ENCODE measurements at regions not wholly inside any gene's neighbourhood (a gene's known extent, or its start where the extent isn't known, plus 50 kb on each side); places are given as distances from the start of the nearest gene placed in this dataset.
"Not testable (repeated sequence)": the region's sequence is repeated elsewhere in the genome, so short reads cannot be mapped to it uniquely, and the experiment has no call there.

DNA sequence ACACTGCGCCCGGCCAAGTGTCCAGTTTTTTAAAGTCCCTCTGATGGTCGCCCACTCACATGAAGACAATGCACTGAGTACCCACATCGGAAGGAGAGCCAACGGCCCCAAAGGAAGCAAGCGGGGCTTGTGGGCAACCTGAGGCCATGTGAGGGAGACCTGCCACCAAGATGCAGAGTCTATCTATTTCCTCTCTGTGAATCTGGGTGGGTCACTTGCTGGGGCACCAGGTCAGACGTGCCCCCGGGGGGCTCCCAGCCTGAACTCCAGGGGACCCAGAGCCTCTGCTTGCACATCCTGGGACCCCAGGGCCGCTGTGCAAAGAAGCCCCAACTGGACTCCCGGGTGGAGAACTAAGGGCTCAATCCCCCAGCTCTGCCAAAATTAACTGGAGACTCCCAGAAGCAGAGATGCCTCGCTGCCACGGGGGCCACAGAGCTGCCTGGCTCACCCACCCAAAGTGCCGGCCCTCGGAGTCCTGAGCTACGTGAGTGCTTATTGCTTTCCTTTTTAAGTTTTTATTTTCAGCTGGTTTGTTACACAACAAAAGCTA, 106.4 kb downstream of the BRD1 start:
- no peak for DNase-seq

DNA sequence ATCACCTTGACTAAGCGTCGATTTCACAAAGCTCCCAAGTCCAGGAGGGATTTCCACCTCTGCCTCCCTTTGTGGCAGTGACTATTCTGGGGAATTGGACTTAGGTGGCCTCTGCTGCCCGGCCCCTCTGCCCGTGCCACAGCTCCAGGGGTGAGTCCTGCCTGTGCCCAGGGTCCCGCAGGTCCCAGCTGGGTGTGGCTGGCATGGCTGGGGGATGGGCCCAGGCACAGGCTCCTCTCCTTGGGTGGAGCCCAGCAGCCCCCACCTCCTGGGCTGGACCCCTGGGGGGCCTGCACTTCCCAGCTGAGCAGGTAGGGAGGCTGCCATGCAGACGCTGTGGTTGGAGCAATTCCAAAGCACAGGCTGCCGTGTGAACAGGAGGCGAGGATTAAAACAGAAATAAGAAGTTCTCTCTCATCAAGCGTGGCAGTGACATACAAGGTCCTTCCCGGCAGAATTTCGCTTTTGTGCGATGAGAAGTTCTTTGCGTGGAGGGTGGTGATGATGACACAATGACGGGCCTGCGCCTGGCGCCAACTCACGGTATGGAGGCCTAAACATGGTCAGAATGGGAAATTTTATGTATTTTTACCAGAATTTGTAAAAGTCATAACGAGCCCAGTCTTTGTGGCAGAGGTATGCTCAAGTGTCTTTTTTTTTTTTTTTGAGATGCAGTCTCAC, 107.3 kb downstream of the BRD1 start:
- DNase-seq: no peak

DNA sequence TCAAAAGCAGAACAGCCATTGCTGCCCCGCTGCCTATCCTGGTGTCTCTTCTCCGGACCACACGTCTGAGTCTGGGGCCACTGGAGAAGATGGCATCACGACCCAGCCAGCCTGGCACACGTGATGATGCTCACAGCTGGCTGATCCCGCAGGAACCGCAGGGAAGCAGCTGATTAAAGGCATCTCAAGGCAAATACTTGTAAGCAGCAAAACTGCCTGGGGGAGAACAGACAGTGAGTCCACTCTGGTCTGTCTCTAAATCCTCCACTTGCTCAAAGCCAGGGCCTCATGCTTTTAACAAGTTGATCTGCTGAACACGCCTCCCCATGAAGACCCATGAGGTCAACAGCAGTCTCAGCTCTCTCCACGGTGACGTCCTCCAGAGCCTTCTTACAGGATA, 108.6 kb downstream of the BRD1 start:
- DNase-seq: no peak

DNA sequence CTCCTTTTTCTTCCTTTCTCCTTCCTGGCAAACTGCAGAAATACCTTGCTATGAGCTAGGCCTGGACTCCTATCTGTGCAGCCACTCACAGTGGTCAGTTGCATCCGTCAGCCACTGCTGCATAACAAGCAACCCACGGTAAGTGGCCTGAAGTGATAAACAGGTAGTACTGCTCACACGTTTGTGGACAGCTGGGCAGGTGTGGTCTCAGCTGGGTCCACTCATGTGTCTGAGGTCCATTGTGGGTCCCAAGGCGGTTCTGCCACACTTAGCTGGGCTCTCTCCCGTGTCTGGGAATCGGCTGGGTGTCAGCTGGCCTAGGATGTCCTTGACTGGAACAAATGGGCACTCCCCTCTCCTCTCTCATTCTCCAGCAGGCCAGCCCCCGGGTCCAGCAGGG, 109.3 kb downstream of the BRD1 start:
- DNase-seq: no peak

DNA sequence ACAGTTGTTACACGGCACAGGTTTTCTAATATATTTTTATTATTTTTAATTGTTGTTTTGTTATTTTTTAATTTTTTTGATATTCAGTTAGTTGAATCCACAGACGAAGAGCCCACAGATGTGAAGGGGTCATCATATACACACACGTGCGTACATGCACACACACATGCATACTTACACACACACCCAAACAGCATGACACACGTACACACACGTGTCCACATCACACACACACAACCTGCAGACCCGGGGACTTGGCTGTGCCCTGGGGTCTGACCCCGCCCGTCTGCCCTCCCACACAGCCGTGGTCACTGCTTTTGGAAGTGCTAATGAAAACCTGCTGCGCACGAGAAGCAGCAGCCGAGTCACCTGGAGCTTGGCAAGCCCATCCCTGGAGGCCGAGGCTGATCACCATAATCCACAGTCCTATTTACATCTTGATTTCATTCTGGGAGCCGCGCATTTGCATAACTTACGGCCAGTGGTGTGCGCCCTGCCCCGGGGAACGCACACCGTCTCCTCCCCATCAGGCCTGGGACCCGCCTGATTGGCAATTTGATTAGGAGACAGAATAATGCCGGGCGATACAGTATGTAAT, 110.3 kb downstream of the BRD1 start:
- DNase-seq: no peak

DNA sequence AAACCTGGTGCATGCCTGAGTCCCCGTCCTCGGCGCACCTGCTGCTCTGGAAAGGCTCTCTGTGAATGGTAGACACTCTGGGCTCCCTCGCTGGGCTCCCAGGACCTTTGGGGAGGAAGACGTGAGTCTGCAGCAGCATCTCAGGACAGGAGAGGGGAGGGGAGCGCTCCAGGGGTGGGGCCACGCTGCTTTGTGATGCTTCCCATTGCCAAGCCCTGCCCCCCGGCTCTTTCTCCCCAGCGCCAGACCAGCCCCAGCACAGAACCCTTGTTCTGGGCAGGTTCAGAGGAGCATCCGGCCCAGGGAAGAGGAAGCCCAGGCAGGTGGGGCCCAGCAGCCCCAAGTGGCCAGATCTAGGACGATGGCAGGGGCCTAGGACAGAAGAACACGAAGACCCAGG, 111.2 kb downstream of the BRD1 start:
- no peak for DNase-seq

DNA sequence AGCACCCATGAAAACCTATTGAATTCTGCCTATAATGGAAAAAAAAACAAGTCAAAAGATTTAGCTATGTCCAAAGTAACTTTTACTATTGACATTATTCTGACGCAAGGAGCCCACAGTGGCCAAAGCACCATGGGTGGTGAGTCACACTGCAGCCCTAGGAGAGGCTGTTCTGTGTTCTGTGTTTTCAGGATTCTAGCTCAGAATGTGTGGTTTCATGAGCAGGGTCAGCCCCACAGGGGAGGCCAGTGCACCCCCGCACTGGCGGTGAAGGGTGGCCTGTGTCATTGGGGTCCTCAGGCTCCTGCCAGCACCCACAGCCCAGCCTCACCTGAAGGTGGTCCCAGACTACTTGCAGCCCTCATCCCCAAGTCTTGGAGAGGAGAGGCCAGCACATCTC, 112.2 kb downstream of the BRD1 start:
- no peak for DNase-seq

DNA sequence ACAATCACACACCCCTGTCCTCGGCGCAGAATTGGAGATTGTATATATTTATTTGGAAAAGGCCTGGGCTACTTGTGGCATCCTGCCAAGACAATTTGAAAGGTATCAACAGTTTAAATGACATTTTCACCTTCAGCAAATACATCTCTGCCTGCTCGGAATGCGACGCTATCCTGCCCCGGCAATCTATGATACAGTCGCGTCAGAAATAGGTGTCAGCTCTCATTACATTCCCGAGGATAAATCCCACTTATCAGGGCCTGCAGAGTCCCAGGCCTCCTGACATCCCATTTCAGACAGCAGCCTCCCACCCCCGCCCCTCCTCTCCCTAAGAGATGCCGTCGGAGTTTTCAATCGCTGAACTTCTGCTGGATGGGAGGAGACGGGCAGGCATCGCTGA, 114.7 kb downstream of the BRD1 start:
- peak; percentile 22 for DNase-seq

DNA sequence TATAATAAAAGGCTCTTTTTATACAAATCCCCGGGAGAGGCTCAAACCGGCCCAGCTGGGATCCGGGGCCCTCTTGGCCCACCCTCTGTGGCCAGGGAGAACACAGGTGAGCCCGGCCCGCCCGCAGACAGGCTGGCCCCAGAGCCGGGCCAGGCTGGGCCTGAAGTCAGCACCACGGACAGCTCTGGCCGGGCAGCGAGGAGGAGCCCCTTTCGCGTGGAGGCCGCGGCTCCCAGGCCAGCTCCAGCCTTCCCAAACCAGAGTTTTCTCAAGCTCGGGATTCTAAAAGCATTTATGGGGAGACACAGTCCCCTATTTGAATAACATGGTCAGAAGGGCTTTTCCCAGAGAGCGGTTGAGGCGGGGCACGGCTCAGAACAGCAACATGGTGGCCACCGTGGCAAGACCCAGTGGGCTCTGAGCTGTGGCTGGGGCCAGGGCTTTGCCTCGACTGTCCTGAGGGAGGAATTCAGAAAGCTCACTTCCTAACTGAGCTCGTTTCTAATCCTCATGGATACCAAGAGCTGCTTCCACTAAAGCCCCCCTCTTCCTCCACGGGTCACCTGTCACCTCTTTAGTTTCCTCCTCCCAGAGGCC, 115.4 kb downstream of the BRD1 start:
- no peak for DNase-seq

DNA sequence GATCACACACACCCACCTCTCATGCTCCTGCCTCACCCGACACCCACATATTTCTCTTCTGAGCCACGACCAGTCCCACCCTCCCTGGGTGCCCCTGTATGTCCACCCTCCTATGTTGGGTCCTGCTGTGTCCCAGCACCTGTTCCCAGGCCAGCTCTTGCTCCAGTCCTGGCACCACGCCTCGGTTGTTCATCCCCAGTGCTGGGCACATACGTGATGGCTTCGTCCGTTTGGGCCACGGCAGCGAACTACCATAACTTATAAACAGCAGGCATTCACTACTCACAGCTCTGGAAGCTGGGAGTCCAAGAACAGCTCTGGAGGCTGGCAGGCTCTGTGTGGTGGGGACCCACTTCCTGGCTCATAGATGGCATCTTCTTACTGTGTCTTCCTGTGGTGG, 116.9 kb downstream of the BRD1 start:
- DNase-seq: no peak

DNA sequence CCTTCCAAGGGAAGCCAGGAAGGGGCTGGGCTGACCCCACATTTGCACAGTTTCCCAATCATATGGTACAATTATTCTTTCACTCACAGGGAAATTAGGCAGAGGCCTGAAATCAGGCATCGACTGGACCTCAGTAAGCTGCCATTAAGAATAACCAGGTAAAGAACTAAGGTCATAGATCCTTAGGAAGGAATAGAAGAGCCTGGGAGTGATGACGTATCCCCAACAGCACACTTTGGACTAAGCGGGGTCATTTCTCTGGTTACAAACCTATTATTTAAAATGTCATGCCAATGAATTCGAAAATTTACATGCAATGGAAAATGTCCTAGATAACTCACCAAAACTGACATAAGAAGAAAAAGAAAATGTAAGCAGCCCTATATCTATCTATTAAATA, 118.2 kb downstream of the BRD1 start:
- no peak for DNase-seq

DNA sequence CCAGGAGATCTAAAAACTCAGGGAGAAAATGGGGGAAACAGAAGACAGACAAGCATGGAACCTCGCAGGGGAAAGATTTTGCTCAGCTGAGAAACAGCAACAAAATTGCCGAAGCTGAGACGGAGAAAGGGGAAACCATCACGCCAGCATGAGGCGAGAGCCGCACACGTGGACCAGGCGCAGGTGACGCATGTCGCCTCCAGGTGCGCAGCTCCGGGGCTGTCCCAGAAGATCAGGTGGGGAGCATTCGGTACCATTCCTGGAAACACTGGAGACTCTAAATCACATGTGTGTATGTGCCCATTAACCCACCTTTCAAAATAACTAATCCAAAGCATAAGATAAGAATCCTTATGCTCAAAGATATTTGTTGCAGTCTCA, 121.7 kb downstream of the BRD1 start:
- DNase-seq: no peak

DNA sequence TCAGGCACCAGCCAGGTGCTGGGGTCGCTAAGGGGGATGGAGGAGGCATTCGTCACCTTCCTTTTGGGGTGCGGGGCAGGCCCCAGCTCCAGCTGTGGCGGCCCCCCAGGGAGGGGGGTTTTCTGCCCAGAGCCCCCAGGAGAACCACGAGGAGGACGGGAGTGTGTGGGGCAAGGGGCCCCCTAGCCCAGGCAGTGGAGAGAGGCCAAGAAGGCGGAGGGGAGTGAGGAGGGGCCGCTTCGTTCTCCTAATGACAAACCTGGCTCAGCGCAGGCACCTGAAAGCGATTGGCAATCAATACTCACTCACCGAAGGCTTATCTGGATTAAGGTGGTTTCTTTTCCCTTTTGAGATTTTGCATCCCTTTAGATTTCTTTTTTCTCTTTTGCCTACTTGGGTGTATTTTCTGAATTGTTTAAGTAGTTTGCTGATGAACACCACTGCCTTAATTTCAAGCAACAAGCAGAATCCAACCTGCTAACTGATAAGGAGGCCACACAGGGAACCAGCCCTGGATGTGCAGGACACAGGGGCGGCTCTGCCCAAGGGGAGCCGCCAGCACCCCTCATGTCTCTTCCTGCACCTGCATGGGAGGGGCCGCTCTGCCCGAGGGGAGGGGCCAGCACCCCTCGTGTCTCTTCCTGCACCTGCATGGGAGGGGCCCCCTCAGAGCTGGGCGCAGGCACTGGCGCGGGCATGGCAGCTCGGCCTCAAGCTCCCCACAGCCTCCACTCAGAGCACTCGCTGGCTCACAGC, 122.3 kb downstream of the BRD1 start:
- no peak for DNase-seq

DNA sequence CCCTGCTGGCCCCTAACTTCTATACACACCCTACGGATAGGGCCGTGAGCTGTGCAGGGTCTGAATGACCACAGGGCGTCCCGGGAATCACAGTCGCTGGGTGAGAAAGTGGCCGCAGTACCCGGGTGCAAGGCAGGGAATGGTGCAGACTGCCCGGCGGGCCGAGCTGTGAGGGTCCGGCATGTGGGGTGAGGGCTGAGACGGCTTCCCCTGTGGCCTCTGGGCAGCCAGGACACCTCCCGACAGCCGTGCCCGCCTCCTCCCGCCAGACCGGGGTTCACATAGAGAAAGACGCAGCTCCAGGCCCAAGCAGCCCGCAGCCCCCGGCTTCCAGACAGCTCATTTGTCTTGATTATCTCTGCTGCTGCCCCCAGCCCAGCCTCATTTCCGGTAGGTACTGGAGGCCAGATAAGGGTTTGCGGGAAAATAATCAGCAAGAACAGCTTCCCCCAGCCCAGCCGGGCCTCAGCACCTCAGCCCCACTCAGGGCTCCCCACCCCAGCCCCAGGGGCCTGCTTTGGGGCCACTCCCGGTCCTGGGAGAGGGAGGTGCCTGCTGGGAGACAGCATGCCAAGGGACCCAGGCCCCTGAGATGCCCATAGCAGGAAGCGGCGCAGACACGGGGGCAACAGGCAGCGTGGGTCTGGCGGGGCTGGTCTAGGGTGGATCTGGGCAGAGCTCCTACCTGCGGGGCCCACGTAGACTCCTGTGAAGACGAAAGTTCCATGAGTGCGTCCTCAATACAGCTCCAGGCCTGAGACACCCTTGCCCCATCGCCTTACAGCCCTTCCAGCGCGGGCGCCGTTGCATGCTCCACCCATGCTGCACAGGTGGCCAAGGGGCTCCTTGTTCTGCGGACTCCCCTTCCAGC, 123.1 kb downstream of the BRD1 start:
- DNase-seq: no peak

DNA sequence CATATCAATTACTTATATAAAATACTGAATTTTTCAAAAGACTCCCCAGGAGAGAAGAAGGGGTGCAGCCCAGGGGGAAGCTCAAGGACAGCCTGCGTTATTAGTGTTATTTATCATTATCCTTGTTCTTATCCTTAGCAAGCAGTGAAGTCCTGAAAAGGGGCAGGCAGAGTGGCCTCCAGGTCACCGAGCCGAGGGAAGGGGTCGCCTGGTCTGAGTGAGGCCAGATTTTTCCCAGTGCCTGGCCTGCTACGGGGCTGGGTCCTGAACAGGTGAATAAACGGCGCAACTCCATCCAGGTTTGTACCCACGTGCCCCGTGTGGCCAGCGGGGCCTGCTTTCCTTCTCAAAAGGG, 123.7 kb downstream of the BRD1 start:
- no peak for DNase-seq

DNA sequence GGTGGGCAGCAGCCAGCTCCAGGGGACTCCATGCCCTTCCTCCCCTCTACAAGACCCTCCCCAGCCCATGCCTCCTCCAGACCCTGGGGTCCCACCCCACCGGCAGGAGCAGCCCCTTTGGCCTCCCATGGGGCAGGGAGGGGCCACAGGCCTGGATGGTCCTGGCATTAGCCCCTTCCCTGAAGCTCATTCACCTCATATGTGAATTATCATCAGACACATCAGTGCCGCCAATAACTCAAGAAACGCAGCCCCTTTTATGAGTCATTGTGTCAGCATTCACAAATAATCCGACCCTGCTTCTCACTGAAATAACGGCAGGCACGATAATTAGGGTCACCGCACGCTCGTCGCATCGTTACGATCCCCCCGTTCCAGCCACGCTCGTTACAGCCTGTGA, 124.2 kb downstream of the BRD1 start:
- DNase-seq: no peak

DNA sequence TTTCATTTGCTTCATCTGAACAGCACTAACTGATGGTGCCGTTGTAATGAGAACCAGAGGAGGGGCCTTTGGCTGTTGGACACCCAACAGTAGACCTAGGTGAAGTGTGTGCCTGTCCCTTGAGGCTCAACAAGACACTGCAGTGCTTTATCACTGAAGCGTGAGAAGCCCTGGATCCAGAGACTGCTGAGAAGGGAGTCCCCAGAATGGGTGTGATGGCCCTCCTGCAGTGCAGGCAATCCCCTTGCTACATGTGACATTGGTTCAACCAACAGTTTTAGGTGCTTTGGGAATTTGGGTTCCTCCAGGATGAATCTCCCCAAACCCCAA, 125.6 kb downstream of the BRD1 start:
- peak; percentile 21 for DNase-seq

DNA sequence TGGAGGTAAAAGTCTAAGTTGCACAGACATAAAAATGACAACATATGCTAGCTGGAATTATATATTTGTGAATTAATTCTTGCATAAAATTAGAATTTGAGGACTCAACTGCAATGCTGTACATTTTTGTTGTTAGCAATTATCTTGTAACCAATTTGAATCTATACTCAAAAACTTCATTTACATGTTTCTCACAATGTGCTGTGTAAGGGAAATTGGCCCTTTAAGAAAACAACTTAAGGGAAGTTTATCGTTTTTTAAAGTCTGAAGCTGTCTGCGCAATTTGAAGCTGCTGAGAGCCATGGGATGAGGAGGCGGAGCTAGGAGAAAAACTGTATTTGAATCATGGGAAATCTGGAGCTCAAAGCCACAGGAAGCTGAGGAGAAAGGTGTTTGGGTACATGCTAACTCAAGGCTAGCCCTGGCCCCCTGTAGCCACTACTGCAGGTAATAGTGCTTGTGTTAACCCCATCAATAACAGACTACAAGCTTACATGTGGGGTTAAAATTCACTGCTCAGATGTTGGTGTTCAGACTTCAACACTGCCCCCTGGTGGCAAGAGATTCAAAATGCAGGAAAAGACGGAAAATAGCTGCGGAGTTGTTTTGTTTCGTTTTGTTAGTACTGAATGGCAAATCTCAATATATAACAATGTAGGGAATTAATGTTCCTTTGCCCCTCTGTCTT, 126.1 kb downstream of the BRD1 start:
- DNase-seq: no peak

DNA sequence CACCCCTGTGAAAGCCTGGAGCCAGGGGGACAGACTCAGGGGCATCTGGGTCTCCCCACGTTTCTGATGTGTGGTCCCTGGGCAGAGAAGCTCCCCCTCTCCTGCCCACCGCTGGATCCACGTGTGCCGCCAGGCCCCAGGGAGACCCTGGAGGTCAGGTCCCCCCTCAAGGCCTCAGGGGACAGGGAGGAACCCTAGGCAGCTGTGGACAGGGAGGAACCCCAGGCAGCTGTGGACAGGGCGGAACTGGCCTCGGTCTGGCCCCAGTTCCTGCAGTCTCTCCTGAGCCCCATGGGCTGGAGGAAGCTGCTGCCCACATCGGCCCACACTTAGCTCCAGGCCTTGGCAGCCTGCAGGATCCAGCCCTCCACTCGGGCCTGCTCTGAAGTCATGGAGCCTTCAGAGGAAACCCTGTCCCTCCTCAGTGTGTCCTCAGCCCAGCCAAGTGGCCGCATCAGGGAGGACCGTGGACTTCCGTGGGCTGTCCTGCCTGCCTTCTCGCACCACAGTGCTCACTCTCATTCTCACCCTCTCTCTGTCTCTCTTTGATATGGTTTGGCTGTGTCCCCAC, 127.7 kb downstream of the BRD1 start:
- DNase-seq: no peak

DNA sequence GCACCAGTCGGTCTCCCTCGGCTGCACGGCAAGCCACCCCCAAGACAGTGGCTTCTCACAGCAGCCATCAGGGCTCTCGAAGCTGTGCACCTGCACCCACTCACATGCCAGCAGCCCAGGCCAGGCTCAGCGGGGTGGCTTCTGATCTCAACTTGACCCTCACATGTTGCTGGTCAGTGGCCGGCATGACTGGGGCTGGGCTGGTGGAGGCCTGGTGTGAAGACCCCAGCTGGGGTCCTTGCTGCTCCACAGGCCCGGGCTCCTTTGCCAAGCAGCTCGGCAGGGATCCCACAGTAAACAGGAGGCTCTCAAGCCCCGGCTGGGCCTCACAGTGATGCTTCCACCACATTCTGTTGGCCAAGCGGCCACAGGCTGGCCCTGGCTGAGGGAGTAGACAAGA, 128.2 kb downstream of the BRD1 start:
- no peak for DNase-seq

DNA sequence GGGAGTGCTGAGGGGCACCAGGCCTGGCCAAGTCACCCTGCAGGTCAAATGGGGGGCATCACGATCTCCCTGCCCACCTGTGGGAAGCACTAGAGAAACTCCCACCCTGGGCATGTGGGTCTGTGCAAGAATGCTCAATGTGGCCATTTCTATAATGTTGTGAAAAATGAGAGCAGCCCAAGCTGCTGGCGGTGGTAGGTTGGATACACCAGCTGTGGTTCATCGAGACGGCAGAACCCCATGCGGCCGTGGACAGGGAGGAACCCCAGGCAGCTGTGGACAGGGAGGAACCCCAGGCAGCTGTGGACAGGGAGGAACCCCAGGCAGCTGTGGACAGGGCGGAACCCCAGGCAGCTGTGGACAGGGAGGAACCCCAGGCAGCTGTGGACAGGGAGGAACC, 129.1 kb downstream of the BRD1 start:
- DNase-seq: not testable (repeated sequence)

DNA sequence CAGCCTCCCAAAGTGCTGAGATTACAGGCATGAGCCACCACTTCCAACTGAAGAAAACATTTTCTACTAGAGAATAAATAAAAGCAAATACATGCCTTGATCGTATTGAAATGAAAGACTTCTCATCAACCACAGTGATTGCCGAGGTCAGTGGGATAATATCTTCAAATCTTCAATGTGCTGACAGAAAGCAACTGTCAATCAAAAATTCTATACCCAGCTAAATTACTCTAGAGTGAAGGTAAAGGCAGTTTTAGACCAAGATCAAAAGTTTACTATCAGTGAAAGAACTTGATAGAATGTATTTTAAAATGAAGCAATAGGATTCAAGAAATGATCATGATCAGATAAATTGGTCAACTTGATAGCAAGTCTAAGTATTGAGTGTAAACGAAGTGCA, 130.6 kb downstream of the BRD1 start:
- DNase-seq: no peak

Measured in NCI-H345 (cell line).